ENCODE measurements at regions not wholly inside any gene's neighbourhood (a gene's known extent, or its start where the extent isn't known, plus 50 kb on each side); places are given as distances from the start of the nearest gene placed in this dataset.
"Not testable (repeated sequence)": the region's sequence is repeated elsewhere in the genome, so short reads cannot be mapped to it uniquely, and the experiment has no call there.

- DNase-seq: no peak
Observed at GRCh38 chr3:10628891-10629670, 123.7 kb upstream of the ATP2B2 start.

DNA sequence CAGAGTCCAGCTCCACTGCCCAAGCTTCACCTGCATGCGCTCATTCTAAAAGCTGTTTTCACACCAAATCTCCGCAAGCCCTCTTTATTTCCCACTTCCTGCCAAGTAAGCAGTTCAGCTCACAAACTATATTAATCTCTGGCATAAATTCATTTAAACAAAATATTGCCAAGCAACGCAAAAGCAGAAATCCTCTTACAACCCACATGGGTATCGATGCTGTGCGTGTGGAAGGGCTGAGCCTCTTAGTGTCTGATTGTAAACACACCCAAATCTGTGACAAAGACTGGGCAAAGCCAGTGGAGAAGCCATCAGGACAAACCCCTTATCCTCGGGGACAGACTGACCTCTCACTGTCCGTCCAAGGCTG is 124.3 kb upstream of the ATP2B2 start:
- no peak for DNase-seq

GRCh38 chr3:10631224-10631623 is 125.8 kb upstream of the ATP2B2 start:
- DNase-seq: no peak

GRCh38 chr3:10632125-10632524 is 126.7 kb upstream of the ATP2B2 start:
- DNase-seq: no peak

DNA sequence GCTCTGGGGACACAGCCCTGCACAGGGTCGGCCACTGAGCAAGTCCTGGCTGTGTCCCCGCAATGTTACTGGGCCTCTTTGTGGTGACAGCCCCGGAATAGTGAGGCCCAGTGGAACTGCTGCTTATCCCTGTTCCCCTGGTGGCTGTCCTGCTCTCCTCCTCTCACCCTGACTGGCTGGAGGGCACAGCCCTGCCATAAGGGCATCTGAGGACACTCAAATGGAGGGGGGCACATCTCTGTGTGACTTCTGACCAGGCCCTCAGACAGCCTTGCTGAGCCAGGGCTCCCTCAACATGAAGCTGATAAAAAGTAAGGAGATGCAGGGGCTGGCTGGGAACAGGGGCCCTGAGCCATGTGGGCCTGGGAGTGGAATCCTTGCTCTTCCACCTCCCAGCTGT is 127.4 kb upstream of the ATP2B2 start:
- no peak for DNase-seq

- no peak for DNase-seq
Observed at GRCh38 chr3:10635446-10636076, 130.2 kb upstream of the ATP2B2 start.

GRCh38 chr3:10637342-10637741 is 132.0 kb upstream of the ATP2B2 start:
- DNase-seq: no peak

- no peak for DNase-seq
Observed at GRCh38 chr3:10638466-10638865, 133.1 kb upstream of the ATP2B2 start.

DNA sequence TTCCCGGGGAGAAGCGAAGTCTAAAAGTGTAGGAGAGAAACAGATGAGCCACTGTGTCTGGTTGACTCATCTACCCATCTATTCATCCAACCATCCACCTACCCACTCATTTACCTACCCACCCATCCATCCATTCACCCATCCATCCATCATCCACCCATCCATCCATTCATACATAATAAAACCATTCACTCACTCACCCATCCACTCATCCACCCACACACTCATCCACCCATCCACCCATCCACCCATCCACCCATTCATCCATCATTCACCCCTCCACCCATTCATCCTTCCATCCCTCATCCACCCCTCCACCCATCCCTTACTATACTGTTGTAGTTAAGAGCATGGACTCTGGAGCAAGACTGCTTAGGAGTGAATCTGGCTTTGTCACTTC is 136.4 kb upstream of the ATP2B2 start:
- no peak for DNase-seq

GRCh38 chr3:10644189-10644588 is 138.8 kb upstream of the ATP2B2 start:
- no peak for DNase-seq

GRCh38 chr3:10645800-10646199 is 140.4 kb upstream of the ATP2B2 start:
- no peak for DNase-seq

GRCh38 chr3:10646531-10647335 is 141.3 kb upstream of the ATP2B2 start:
- no peak for DNase-seq

DNA sequence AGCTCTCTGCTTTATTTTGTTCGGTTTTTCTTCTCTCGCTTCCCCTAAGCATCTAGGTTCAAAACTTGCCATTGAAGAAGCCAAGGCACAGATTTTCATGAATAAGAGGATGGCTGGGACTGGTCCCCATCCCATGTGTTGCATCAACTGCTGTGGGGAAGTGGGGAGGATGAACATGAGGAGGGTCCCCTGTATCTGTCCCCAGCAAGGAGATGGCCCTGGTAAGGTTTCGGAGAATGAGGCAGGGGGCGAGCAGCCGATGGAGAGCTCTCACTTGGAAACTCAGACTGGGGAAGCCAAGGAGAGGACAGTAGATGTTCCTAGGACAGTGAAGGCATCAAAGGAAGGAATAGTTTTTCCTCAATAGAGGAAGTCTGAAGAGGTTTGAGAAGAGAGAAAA is 142.0 kb upstream of the ATP2B2 start:
- DNase-seq: no peak

DNA sequence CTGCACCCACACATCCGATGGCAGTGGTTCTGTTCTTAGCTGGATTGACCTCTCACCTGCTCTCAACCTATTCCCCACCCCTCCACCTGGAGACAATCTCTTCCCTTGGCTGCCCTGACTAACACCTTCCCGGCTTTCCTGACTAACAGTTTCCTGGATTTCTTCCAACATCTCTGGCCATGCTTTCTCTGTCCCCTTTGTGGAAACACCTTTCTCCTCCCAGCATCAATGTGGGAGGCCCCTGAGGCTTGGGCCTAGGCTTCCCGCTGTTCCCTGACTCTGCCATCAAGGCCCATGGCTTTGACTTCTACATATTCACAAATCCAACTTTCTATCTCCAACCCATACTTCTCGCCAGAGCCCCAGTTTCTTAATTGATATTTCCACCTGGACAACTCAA is 142.8 kb upstream of the ATP2B2 start:
- no peak for DNase-seq

- DNase-seq: not testable (repeated sequence)
Observed at GRCh38 chr3:10649463-10649862, 144.1 kb upstream of the ATP2B2 start.

DNA sequence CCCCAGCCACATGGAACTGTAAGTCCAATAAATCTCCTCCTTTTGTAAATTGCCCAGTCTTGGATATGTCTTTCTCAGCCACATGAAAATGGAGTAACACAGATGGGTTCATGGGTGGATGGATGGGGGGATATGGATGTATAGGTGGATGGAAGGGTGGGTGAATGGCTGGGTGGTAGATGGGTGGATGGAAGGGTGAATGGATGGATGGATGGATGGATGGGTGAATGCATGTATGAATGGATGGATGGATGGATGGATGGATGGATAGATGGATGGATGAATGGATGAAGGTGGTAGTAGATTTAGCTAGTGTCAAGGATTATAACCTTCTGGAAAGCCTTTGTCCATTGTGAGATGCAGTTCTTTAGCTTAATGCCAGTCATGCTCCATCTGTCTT is 146.1 kb upstream of the ATP2B2 start:
- DNase-seq: no peak

DNA sequence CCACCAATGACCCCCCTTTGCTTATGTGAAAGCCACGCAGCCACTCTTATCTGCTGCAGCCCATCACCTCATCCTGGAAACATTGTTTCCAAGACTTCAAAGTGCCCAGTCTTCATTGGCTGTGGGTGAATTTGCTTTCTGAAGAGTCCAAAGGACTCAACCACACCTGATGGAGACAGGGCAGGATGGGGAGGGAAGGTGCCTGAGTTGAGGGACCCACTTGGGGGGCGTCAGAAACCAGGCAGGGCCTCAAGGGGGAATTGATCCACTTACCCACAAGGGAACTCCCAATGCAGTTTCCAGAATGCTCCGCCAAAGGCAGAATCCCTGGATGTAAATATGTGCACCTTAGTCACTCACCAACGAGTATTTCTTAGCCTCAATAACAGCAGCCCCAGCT is 147.9 kb upstream of the ATP2B2 start:
- no peak for DNase-seq

- no peak for DNase-seq
Observed at GRCh38 chr3:10653866-10654611, 148.7 kb upstream of the ATP2B2 start.

- DNase-seq: no peak
Observed at GRCh38 chr3:10655105-10655504, 149.7 kb upstream of the ATP2B2 start.

GRCh38 chr3:10657339-10657738 is 152.0 kb upstream of the ATP2B2 start:
- DNase-seq: not testable (repeated sequence)

DNA sequence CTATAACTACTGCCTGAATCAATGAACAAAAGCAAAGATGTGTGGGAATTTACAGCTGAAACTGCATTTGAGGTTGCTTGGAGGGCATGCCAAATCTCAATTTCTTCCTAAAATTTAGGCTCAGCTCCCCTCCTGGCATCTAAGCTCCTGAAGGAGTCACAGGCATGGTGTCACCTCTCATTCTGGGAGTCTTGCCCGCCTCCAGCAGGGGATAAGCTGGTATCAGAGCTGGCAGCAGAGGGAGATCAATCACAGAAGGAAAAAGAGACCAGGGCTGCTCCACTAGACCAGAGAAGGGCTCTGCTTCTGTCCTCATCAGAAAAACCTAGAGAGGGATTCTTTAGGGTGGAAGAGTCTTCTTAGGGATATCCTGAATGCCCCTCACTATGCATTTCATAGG is 150.4 kb upstream of the SLC6A11 start:
- DNase-seq: no peak

DNA sequence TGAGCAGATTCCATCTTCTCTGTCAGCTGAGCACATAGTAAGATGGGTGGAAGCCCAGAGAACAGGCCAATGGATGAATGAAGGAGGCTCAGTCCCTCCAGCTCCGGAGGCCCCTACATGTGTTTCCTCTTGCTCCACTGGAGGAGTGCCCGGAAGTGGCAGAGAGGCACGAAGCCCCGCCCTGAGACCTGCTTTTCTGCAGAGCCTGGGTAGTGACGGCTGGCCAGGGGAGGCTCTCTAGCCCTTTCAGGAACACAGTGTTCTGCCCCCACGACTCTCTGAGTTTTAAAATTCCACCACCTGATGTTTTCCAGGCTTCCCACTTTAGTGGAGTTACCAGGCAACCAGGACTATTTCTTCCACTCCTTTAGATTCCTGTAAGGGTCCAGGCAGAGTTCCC is 149.4 kb upstream of the SLC6A11 start:
- DNase-seq: peak; percentile 16 to 18

DNA sequence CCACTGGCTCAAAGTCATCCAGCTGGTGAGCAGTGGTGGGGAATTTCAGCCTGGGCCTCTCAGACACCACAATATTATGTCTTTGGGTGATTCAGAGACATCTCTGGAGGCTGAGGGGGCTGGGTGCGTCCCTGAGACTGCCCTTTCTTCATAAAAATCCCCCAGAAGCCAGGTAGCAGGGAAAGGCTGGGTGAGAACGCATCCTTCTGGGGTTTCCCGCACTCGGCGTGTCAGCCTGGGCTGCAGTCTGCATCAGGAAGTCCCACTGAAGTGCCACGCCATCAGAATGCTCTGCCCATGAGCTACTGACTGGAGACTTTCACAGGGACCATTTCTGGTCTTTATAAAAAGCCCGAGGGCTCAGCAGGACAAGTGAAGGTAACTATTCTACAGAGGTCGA is 148.8 kb upstream of the SLC6A11 start:
- DNase-seq: no peak
